NCI-H1436 (cell line): ENCODE measurements at regions not wholly inside any gene's neighbourhood (a gene's known extent, or its start where the extent isn't known, plus 50 kb on each side); places are given as distances from the start of the nearest gene placed in this dataset.

Experiments used
- DNase-seq: peaks from one replicate; lab custom pipeline; 2025; lab: John Stamatoyannopoulos, UW

- DNase-seq: no peak
These were observed 495.7 kb downstream of the TLE1 start for GRCh38 chr9:81193362-81194339.

DNA sequence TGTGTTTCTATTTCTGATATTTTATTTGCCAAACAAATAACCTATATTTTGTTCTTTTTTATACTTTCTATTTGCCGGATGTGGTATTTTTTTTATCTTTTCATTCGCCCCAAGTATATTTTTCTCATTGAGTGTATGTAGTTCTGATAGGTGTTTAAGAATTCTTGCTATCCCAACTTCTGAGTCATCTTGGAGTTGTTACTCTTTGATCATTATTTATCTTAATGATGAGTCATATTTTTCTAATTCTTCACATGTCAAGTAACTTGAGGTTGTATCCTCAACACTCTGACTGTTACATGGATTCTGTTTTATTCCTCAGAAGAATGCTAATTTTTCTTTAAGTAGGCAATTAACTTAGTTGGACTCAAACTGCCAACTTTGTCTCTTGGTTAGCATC is 498.1 kb downstream of the TLE1 start:
- no peak for DNase-seq

- no peak for DNase-seq
These were observed 498.7 kb downstream of the TLE1 start for GRCh38 chr9:81190659-81191058.

DNA sequence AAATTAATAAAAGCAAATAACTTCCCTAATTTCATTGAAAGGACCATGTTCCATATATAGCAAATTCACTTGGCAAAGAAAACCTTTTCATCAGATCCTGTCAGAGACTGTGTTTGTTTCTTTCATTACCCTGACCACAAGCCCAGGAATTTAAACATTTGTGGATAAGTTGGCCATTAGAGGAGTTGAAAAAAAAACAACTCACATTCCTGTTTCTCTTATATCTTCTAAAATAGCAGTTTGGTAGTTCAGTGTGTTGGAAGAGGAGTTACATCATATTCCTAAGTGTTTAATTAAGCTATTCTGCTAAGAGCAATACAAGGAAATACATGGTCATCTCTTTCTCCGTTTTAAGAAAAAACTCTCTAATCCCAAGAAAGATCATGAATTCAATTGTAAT is 505.6 kb downstream of the TLE1 start:
- DNase-seq: no peak

DNA sequence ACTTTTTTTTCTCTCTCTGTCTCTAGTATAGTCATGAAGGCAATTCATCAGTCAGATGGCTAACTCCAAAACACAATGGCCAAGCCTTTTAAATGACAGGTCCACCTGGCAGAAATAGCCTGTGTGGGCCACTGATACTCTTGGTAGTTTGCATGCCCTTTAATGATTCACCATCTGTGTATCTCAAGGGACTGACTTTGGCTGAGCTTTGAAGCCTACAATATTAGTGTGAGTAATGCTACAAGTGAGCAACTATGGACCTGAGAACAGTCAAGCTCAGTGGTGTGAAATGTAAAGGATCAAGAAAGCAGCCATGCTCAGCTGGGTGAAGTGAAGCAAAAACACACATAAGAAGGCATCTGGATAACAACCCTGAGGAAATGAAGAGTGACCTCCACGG is 506.9 kb downstream of the TLE1 start:
- no peak for DNase-seq

GRCh38 chr9:81174023-81174422 is 515.3 kb downstream of the TLE1 start:
- no peak for DNase-seq

DNA sequence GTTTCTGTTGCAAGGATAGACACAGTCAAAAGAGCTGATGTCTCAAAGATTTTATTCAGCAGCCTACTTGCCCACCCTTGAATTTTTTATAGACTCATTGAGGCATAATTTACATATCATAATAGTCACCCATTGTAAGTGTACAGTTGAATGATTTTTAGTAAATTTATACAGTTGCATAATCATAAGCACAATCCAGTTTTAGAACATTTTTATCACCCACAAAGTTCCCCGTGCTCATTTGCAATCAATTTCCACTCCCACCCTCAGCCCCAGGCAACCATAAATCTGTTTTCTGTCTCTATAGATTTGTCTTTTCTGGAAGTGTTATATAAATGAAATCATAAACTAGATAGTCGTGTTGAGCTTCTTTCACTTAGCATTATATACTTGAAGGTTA is 517.7 kb downstream of the TLE1 start:
- DNase-seq: no peak

DNA sequence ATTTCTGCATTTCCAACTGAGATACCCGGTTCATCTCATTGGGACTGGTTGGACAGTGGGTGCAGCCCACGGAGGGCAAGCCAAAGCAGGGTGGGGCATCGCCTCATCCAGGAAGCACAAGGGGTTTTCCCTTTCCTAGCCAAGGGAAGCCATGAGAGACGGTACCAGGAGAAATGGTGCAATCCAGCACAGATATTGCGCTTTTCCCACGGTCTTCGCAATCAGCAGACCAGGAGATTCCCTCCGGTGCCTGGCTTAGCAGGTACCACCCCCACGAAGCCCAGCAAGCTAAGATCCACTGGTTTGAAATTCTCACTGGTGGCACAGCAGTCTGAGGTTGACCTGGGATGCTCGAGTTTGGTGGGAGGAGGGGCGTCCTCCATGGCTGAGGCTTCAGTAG is 527.0 kb downstream of the TLE1 start:
- DNase-seq: no peak

- DNase-seq: no peak
These were observed 533.0 kb downstream of the TLE1 start for GRCh38 chr9:81156381-81156780.

GRCh38 chr9:81150016-81150625 is 539.2 kb downstream of the TLE1 start:
- peak; percentile 6 for DNase-seq

DNA sequence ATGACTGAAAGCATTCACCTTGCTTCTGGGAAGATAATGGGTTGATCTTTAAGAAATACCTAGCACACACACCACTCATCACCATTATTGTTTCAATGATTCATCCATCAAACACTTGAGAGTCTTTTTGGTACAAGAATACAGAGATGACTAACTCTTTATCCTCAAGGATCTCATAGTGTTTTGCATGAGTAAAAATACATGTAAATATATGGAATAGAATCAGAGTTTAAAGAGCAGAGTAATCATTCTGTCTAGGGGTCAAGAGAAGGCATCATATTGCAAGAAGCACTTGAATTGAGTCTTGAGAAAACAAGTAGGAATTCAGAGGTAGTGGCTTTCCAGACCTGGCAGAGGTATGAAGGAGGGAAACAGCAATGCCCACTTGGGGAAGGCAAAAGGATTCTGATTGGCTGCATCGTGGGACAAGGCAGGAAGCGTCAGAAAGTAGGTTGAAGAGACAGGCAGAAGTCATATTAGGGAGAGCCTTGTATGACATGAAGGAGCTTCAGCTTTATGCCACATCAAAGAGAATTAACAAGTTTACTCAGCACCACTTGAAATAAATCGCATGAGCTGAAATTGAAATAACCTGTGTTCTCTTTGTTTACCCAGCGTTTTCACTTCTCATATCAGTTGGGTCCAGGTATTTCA is 542.5 kb downstream of the TLE1 start:
- no peak for DNase-seq

- no peak for DNase-seq
These were observed 543.1 kb downstream of the TLE1 start for GRCh38 chr9:81146241-81146640.

DNA sequence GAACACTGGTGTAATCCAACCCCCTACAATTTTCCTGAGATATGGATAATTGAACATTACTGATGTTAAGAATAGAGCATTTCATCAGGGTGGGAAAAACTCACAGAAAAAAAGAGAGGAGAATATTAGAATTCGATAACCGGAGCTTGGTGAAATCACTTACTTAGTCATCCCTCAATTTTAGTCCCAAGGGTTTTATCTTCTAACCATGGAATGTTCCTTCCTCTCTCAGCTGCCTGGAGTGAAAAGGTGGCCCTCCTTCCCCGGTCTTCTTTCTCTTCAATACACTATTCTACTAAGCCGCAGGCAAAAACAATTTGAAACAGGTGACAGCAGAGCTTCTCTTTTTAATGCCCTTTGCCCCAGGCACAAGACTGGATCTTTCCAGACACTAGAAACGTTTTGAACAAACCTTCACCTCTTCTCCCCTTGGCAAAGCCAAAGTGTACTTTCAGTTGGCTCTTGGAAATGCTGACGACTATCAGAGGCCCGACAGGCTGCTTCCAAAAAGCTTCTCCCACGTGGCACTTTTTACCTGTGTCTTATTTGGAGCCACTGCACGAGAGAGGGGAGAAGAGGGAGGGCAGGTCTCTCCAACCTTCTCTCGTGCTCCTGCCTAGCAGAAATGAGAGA is 543.9 kb downstream of the TLE1 start:
- no peak for DNase-seq

DNA sequence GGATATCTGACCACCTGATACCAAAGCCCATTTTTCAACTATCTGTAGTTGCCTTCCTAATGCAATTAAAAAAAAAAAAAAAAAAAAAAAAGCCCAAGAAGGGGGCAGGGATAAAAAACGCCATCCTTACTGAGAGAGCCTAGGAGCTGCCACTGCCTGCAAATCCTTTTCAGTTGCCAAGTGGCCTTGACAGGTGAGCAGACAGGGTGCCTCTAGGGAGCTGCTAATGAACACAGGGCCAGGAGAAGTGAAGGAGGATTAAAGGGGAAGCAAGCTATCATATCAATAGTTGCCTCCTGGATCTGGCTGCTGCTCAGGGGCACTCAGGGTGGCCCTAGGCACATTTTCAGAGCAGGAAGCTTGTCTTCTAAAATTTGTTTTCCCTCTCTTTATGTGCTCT is 547.4 kb downstream of the TLE1 start:
- DNase-seq: no peak

GRCh38 chr9:81137976-81138568 is 551.3 kb downstream of the TLE1 start:
- no peak for DNase-seq

- no peak for DNase-seq
These were observed 556.6 kb downstream of the TLE1 start for GRCh38 chr9:81132796-81133195.

DNA sequence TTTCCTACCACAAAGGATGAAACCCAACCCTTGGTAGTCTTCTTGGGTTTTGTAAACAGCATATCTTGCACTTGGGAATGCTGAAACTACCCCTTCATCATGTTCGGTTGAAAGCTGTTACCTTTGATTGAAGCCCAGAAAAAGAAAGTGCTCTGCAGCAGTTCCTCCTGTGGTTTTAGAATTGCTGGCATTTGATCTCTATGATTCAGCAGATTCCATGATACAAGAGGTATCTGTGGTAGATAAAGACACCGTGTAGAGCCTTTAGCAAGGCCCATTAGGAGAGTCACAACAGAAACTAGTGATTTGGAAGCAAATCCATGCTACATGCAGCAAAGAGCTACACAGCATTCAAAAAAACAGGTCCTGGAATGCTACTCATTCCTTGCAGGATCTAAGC is 557.0 kb downstream of the TLE1 start:
- DNase-seq: no peak

DNA sequence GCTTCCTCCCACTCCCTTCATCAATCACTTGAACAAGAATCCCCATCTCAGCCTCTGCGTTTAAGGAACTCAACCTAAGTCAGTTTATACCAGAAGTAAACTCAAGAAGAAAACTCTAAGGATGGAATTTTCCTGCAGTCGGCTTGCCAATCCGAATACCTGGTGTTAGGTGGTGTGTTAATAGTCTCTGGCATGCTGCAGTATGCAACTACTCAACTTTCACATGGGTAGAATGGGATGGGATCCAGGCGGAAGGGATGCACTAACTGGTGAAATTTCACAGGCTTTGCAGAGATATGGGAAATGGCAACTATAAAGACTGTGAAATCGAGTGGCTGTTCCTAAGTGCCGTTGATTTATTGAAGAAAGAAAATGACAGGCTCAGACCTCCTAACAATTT is 560.6 kb downstream of the TLE1 start:
- DNase-seq: no peak

- no peak for DNase-seq
These were observed 563.8 kb downstream of the TLE1 start for GRCh38 chr9:81125446-81126092.

DNA sequence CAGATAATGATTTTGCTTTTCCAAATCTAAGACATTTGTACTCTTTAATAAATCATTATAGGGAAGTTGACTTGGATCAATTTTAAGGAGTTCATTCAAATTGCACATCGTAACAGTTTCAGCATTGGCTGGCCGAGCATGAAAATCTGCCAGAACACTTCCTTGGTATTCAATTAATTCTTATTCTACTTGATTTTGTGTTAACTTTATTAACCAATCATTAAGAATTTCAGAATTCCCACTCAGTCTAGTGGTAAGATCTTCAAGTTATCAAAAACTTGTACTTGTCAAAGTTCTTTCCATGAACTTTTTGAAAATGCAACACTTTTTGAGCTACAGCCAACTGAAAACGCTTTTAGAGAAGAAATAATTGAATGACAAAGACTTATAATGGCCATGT is 565.8 kb downstream of the TLE1 start:
- no peak for DNase-seq

DNA sequence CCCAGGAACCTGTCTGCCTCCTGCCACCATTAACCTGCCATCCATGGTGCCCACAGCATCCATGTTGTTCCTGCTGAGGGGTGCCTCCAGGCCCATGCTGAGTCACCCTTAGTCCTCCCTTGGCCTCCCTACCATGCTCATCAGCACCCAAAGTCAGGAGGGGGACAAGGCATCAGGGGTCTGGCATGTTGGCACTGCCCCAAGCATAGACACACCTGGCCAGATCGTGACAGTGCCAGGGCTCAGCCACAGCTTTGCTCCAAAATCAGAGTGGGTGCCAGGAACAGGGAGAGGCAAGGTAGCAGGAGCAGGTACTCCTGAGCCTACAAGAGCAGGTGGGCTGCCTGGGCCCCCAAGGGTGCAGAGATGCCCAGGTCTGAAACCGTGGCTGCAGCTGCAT is 566.6 kb downstream of the TLE1 start:
- no peak for DNase-seq

GRCh38 chr9:81119591-81119990 is 569.8 kb downstream of the TLE1 start:
- no peak for DNase-seq
